ENCODE measurements at regions not wholly inside any gene's neighbourhood (a gene's known extent, or its start where the extent isn't known, plus 50 kb on each side); places are given as distances from the start of the nearest gene placed in this dataset.

DNA sequence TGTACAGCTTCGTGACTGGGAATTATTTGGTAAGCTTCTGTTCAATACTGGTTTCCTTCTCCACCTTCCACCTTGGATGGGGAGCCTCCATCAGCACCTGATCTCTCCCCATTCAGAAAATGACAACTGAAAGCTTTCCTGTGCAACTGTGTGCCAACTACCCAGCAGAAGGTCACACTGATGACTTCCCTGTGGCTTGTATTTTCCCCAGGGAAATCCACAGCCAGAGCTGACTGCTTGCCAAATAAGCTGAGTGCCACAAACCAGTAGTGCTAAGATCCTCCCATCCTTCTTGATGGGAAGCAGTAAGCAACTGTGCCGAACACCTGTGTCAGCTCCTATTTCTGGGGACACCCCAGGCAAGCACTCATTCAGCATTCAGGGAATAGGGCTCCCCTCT, 257.2 kb upstream of the SOX5 start:
- Mint-ChIP-seq H3K4me3 (no peak overlapping the region), H3K9me3 (ENCODE audit: insufficient read depth) (no peaks in the 10 kb centered on the region), H3K27me3 (no peaks in the 10 kb centered on the region), H3K4me1 (peaks cover 7% of the 10 kb centered on the region), H3K27ac (no peak overlapping the region)
- H3K9me3 ChIP-seq (ENCODE audit: control extremely low read depth in 1 of 3, control insufficient read depth in 2 of 3, insufficient read depth in 1 of 3, low read length in 2 of 3) = peaks cover 0 to 2% (median 0%) of the 10 kb centered on the region in 3 donors
- H4K20me1 ChIP-seq (ENCODE audit: control insufficient read depth, insufficient read depth, low read length, poor library complexity, severe bottlenecking) = no peaks in the 10 kb centered on the region
- H3K9ac ChIP-seq (ENCODE audit: low read length) = no peak overlapping the region
- 100% methylated on average over 1 of the region's 2 CpGs for WGBS (ENCODE audit: insufficient coverage)
- H3K27ac ChIP-seq (ENCODE audit: low read length in 2 of 2) = no peak overlapping the region
- no peak overlapping the region for H2AFZ ChIP-seq (ENCODE audit: insufficient read depth, low read depth, low read length, poor library complexity, severe bottlenecking)
- intact Hi-C loops (cut with micrococcal nuclease) = no loop called here
- ChIA-PET POLR2A (no interaction called here), CTCF (no interaction called here)
- H3K79me2 ChIP-seq (ENCODE audit: control insufficient read depth, insufficient read depth, low read length) = no peaks in the 10 kb centered on the region
- no peaks in the 10 kb centered on the region for H3K27me3 ChIP-seq (replicated peaks in 1 of 4; ENCODE audit: control extremely low read depth in 1 of 4, control insufficient read depth in 3 of 4, insufficient read depth in 4 of 4, low read length in 3 of 4)
- no peak overlapping the region for H3K4me2 ChIP-seq (replicated peaks; ENCODE audit: low read depth, low read length, poor library complexity, severe bottlenecking)
- H3K36me3 ChIP-seq (replicated peaks in 1 of 2; ENCODE audit: control extremely low read depth in 1 of 2, control insufficient read depth in 1 of 2, extremely low read depth in 1 of 2, insufficient read depth in 2 of 2, low read length in 1 of 2) = no peaks in the 10 kb centered on the region
- no peak for TF ChIP-seq EZH2 (IDR thresholded peaks at IDR 0.05; ENCODE audit: borderline replicate concordance, insufficient read depth, low read depth, low read length, poor library complexity, severe bottlenecking)
- TF ChIP-seq, protein P1, sequence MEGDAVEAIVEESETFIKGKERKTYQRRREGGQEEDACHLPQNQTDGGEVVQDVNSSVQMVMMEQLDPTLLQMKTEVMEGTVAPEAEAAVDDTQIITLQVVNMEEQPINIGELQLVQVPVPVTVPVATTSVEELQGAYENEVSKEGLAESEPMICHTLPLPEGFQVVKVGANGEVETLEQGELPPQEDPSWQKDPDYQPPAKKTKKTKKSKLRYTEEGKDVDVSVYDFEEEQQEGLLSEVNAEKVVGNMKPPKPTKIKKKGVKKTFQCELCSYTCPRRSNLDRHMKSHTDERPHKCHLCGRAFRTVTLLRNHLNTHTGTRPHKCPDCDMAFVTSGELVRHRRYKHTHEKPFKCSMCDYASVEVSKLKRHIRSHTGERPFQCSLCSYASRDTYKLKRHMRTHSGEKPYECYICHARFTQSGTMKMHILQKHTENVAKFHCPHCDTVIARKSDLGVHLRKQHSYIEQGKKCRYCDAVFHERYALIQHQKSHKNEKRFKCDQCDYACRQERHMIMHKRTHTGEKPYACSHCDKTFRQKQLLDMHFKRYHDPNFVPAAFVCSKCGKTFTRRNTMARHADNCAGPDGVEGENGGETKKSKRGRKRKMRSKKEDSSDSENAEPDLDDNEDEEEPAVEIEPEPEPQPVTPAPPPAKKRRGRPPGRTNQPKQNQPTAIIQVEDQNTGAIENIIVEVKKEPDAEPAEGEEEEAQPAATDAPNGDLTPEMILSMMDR (IDR thresholded peaks at IDR 0.05) = no peak
- ATAC-seq (ENCODE audit: low read depth) (no peak), DNase-seq (no peak)
- H3K4me1 ChIP-seq (ENCODE audit: control insufficient read depth in 2 of 2, insufficient read depth in 2 of 2, low read length in 2 of 2) = no peaks in the 10 kb centered on the region
- no peak overlapping the region for H3K4me3 ChIP-seq (ENCODE audit: control extremely low read depth in 1 of 5, extremely low read depth in 1 of 5, insufficient read depth in 1 of 5, low read depth in 2 of 5, low read length in 4 of 5)

DNA sequence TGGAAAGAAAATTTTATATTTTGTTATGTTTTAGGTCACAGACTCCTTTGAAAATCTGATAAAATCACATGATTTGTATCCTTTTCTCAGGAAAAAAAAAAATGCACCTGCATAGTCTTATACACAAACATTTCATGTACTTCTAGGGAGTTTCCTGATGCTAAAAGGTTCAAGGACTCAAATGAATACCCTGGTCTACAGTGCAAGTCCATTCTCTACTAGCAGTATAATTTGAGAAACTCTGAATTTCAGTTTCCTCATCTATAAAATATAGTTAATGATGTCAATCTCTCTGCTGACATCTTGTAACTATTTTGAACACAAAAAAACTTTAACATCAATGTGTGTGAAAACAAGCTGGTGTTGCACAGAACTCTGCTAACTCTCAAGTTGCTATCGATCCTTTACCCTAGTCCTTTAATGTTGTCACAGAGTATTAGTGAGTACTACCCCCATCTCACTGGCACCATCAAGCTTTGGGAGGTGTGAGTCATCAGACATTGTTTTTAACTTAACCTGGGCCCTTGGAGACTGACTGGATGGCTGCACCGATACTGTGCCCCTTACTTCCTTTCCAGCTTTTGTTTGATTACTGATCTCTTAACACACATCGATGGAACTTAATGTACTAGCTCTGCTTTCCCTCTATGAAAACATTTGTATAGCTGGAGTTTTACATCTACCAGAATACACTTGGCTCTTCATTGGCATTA, 251.9 kb upstream of the SOX5 start:
- Histone ChIP-seq H3K4me2 (replicated peaks; ENCODE audit: low read depth, low read length, poor library complexity, severe bottlenecking) (no peak overlapping the region), H3K9ac (ENCODE audit: low read length) (no peak overlapping the region), H3K79me2 (ENCODE audit: control insufficient read depth, insufficient read depth, low read length) (no peaks in the 10 kb centered on the region), H2AFZ (ENCODE audit: insufficient read depth, low read depth, low read length, poor library complexity, severe bottlenecking) (peak overlapping the region; percentile 37), H3K4me1 (ENCODE audit: control insufficient read depth in 2 of 2, insufficient read depth in 2 of 2, low read length in 2 of 2) (no peaks in the 10 kb centered on the region), H3K27ac (ENCODE audit: low read length in 2 of 2) (no peak overlapping the region), H3K27me3 (replicated peaks in 1 of 4; ENCODE audit: control extremely low read depth in 1 of 4, control insufficient read depth in 3 of 4, insufficient read depth in 4 of 4, low read length in 3 of 4) (no peaks in the 10 kb centered on the region), H3K36me3 (replicated peaks in 1 of 2; ENCODE audit: control extremely low read depth in 1 of 2, control insufficient read depth in 1 of 2, extremely low read depth in 1 of 2, insufficient read depth in 2 of 2, low read length in 1 of 2) (no peaks in the 10 kb centered on the region), H4K20me1 (ENCODE audit: control insufficient read depth, insufficient read depth, low read length, poor library complexity, severe bottlenecking) (no peaks in the 10 kb centered on the region), H3K4me3 (ENCODE audit: control extremely low read depth in 1 of 5, extremely low read depth in 1 of 5, insufficient read depth in 1 of 5, low read depth in 2 of 5, low read length in 4 of 5) (no peak overlapping the region), H3K9me3 (ENCODE audit: control extremely low read depth in 1 of 3, control insufficient read depth in 2 of 3, insufficient read depth in 1 of 3, low read length in 2 of 3) (peaks cover 0 to 2% (median 0%) of the 10 kb centered on the region in 3 donors)
- no peak for DNase-seq
- intact Hi-C loops (cut with micrococcal nuclease) = no loop called here
- no peak for TF ChIP-seq EZH2 (IDR thresholded peaks at IDR 0.05; ENCODE audit: borderline replicate concordance, insufficient read depth, low read depth, low read length, poor library complexity, severe bottlenecking)
- H3K27me3 Mint-ChIP-seq = no peaks in the 10 kb centered on the region
- peaks cover 9% of the 10 kb centered on the region for H3K4me1 Mint-ChIP-seq
- no peaks in the 10 kb centered on the region for H3K9me3 Mint-ChIP-seq (ENCODE audit: insufficient read depth)
- no peak overlapping the region for H3K4me3 Mint-ChIP-seq
- POLR2A ChIA-PET = interaction anchor here (0.6 kb wide), 1 partner anchor 303 kb away, joined by 5 read pairs; no protein-coding TSS in a partner anchor
- ATAC-seq (ENCODE audit: low read depth) = peak; percentile 57
- CTCF ChIA-PET = no interaction called here
- WGBS (ENCODE audit: insufficient coverage) = no CpG with 5 or more reads among the region's 3 CpGs
- no peak overlapping the region for H3K27ac Mint-ChIP-seq
